ENCODE measurements at regions not wholly inside any gene's neighbourhood (a gene's known extent, or its start where the extent isn't known, plus 50 kb on each side); places are given as distances from the start of the nearest gene placed in this dataset.

GRCh38 chr14:54047645-54048308, 91.2 kb upstream of the BMP4 start:
- H3K27ac ChIP-seq (ENCODE audit: low read depth, low read length): no peak overlapping the region
- Mint-ChIP-seq H3K4me3 (no peak overlapping the region), H3K4me1 (peaks cover 10% of the 10 kb centered on the region), H3K36me3 (ENCODE audit: low read depth) (no peaks in the 10 kb centered on the region), H3K27ac (no peak overlapping the region), H3K27me3 (ENCODE audit: insufficient read depth) (no peaks in the 10 kb centered on the region), H3K9me3 (no peaks in the 10 kb centered on the region)
- no peak overlapping the region for H3K4me3 ChIP-seq (ENCODE audit: low read length)
- no peak for DNase-seq
- TF ChIP-seq CTCF (conservative IDR thresholded peaks at IDR 0.05): no peak
- H3K9ac ChIP-seq (ENCODE audit: extremely low read depth, low read length, poor library complexity, severe bottlenecking): no peak overlapping the region
- H3K9me3 ChIP-seq (ENCODE audit: control insufficient read depth, low read length): no peaks in the 10 kb centered on the region
- H3K4me1 ChIP-seq (ENCODE audit: control insufficient read depth, insufficient read depth, low read length): no peaks in the 10 kb centered on the region
- WGBS, 2 experiments (ENCODE audit: insufficient coverage in 1 of 2, insufficient read length in 1 of 2): 80 to 96% methylated on average over 5 of the region's 5 CpGs
- no peaks in the 10 kb centered on the region for H3K36me3 ChIP-seq (ENCODE audit: control insufficient read depth, insufficient read depth, low read length)
- no peaks in the 10 kb centered on the region for H3K27me3 ChIP-seq (ENCODE audit: control insufficient read depth, insufficient read depth, low read length, poor library complexity, severe bottlenecking)

- Mint-ChIP-seq H3K27ac (no peak overlapping the region), H3K9me3 (no peaks in the 10 kb centered on the region), H3K36me3 (ENCODE audit: low read depth) (no peaks in the 10 kb centered on the region), H3K27me3 (ENCODE audit: insufficient read depth) (peaks cover under 1% of the 10 kb centered on the region), H3K4me1 (peaks cover 10% of the 10 kb centered on the region), H3K4me3 (no peak overlapping the region)
- Histone ChIP-seq H3K9ac (ENCODE audit: extremely low read depth, low read length, poor library complexity, severe bottlenecking) (no peak overlapping the region), H3K27ac (ENCODE audit: low read depth, low read length) (no peak overlapping the region), H3K36me3 (ENCODE audit: control insufficient read depth, insufficient read depth, low read length) (no peaks in the 10 kb centered on the region), H3K4me3 (ENCODE audit: low read length) (no peak overlapping the region), H3K27me3 (ENCODE audit: control insufficient read depth, insufficient read depth, low read length, poor library complexity, severe bottlenecking) (no peaks in the 10 kb centered on the region), H3K4me1 (ENCODE audit: control insufficient read depth, insufficient read depth, low read length) (no peaks in the 10 kb centered on the region), H3K9me3 (ENCODE audit: control insufficient read depth, low read length) (no peaks in the 10 kb centered on the region)
- 95 to 100% methylated on average over 3 to 9 of the region's 9 CpGs for WGBS, 2 experiments (ENCODE audit: insufficient coverage in 1 of 2, insufficient read length in 1 of 2)
- no peak for TF ChIP-seq CTCF (conservative IDR thresholded peaks at IDR 0.05)
- no peak for DNase-seq
Measured at GRCh38 chr14:54048311-54048710, 91.7 kb upstream of the BMP4 start.

- Histone ChIP-seq H3K27me3 (ENCODE audit: control insufficient read depth, insufficient read depth, low read length, poor library complexity, severe bottlenecking) (no peaks in the 10 kb centered on the region), H3K9me3 (ENCODE audit: control insufficient read depth, low read length) (no peaks in the 10 kb centered on the region), H3K9ac (ENCODE audit: extremely low read depth, low read length, poor library complexity, severe bottlenecking) (no peak overlapping the region), H3K36me3 (ENCODE audit: control insufficient read depth, insufficient read depth, low read length) (no peaks in the 10 kb centered on the region), H3K27ac (ENCODE audit: low read depth, low read length) (no peak overlapping the region), H3K4me1 (ENCODE audit: control insufficient read depth, insufficient read depth, low read length) (no peaks in the 10 kb centered on the region), H3K4me3 (ENCODE audit: low read length) (no peak overlapping the region)
- DNase-seq: no peak
- TF ChIP-seq CTCF (conservative IDR thresholded peaks at IDR 0.05): no peak
- Mint-ChIP-seq H3K4me1 (peaks cover 10% of the 10 kb centered on the region), H3K9me3 (no peaks in the 10 kb centered on the region), H3K27ac (no peak overlapping the region), H3K36me3 (ENCODE audit: low read depth) (no peaks in the 10 kb centered on the region), H3K27me3 (ENCODE audit: insufficient read depth) (peaks cover 1% of the 10 kb centered on the region), H3K4me3 (no peak overlapping the region)
- WGBS, 2 experiments (ENCODE audit: insufficient coverage in 1 of 2, insufficient read length in 1 of 2): 76 to 89% methylated on average over 3 to 4 of the region's 5 CpGs
Measured at GRCh38 chr14:54048736-54049135, 92.1 kb upstream of the BMP4 start.

All from endodermal cell (in vitro differentiated cells).